ENCODE measurements at regions not wholly inside any gene's neighbourhood (a gene's known extent, or its start where the extent isn't known, plus 50 kb on each side); places are given as distances from the start of the nearest gene placed in this dataset.

DNA sequence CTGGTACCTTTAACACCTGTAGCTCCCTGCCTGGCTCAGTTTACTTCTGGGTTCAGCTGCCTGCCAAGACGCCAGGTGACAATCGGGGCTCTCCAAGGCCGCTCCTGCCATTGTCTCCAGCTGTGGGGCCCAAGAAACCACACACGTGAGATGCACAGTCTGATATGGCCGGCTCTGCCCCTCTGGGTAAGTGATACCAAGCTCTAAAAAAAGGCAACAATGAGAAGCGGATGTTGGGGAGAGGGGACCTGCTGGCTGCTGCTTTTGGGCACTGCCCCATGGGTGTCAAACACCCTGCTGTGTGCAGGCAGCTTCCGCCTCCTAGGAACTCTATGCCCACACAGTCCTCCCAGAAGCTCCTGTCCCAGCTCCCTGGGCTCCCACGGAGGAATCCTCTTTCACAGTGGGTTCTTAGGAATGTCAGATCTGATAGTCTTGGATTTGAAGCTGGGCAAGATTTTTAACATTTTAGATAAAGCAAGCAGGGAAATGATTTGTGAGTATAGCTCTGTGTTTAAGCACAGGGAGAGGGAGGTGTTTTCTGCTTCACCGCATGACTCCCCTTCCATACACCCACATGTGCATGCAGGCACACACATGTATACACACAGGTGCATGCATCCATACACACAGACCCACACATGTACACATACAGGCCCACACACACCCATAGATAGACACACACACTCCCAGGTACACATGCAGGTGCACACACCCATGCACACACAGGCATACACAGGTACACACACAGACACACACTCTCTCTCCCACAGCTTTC is 1135.8 kb downstream of the BCL11B start:
- no peak for DNase-seq (ENCODE audit: low read depth)
- no peak overlapping the region for H3K4me3 ChIP-seq (ENCODE audit: low read depth, low read length)
- TF ChIP-seq, protein P1, sequence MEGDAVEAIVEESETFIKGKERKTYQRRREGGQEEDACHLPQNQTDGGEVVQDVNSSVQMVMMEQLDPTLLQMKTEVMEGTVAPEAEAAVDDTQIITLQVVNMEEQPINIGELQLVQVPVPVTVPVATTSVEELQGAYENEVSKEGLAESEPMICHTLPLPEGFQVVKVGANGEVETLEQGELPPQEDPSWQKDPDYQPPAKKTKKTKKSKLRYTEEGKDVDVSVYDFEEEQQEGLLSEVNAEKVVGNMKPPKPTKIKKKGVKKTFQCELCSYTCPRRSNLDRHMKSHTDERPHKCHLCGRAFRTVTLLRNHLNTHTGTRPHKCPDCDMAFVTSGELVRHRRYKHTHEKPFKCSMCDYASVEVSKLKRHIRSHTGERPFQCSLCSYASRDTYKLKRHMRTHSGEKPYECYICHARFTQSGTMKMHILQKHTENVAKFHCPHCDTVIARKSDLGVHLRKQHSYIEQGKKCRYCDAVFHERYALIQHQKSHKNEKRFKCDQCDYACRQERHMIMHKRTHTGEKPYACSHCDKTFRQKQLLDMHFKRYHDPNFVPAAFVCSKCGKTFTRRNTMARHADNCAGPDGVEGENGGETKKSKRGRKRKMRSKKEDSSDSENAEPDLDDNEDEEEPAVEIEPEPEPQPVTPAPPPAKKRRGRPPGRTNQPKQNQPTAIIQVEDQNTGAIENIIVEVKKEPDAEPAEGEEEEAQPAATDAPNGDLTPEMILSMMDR (conservative IDR thresholded peaks at IDR 0.05; ENCODE audit: low read depth, low read length) = no peak

DNA sequence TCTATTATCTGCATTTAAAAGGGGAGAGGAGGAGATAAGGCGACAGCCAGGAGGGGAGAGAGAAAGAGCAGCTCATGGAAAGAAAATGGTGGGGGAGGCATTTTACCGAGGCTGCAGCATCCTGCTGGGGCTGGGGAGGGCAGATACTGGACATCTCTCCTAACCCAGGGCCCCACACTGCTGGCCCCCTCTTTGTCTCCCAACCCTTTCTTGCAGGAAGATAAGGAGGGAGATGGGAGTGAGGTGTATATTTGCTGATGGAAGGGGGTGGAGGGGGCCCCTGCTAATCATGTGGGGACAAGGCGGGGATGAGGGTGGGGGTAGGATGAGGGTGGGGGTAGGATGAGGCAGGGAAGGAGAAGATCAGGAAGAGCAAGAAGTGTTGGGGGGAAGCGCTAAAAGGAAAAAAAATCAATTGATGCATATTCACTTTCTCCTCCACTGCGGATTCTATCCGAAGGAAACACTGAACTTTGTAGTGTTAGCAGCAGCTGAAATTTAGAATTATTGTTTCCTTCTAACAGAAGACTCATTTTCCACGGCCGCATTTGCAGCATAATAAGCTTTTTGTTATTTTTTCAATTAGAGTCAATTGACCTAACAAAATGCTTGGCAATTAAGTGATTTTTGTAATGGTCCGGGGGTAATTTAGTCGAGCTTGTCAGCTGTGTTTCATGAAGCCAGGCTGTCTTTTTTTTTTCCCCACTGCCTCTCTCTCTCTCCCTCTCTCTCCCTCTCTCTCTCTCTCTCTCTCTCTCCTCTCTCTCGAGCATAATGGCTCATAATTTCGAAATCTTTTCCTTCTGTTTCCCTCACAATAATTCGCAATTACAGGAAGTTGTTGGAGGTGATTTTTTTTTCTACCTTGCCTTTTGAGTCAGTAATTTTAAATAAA is 1134.6 kb downstream of the BCL11B start:
- TF ChIP-seq, protein P1 (conservative IDR thresholded peaks at IDR 0.05; ENCODE audit: low read depth, low read length) = no peak
- H3K4me3 ChIP-seq (ENCODE audit: low read depth, low read length) = no peak overlapping the region
- no peak for DNase-seq (ENCODE audit: low read depth)

DNA sequence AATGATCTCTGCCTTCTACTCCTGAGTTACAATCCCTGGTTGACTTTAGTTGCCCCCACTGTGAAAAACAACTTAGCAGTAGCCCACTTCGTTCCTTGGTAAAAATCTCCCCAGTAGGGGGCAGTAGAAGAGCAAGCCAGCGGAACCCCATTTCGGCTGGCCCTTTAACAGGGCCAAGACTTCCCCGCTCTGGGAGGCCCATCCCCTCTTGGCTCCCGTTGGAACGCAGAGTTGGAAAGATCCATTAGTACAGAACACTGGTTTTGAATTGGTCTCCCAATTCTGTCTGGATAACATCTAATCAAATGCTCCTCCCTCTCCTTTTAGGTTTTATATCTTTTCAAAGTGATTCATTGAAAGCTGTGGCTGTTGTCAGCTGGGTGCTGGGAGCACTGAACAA is 1133.3 kb downstream of the BCL11B start:
- DNase-seq (ENCODE audit: low read depth) = no peak
- TF ChIP-seq, protein P1 (conservative IDR thresholded peaks at IDR 0.05; ENCODE audit: low read depth, low read length) = peak; percentile 87
- no peak overlapping the region for H3K4me3 ChIP-seq (ENCODE audit: low read depth, low read length)

DNA sequence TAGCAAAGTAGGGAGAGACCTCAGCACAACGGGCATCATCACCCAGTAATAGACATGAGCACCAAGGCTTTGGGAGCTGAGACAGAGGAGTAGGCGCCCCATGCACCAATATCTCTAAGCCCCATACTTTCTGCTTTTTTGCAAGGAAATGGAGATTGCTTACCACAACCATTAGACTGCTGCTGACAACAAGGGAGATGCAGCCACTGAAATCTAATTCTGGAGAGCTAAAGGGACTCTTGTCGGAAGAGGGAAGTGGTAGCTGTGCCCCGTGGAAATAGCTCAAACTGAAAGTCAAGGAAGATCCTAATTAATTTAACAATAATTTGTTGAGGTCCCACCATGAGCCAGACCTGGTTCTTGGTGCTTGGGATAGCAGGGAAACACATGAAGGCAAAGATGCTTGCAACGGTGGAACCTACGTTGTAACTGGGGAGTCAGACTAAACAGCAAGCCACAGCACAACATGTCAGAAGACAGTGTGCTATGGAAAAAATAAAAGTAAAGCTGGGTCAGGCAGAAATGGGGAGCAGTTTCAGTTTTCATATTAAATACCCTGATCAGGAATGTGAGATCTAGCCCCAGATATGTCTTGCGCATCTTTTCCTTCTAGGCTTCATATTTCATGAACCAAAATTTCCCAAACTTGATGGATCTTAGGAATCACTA is 1131.0 kb downstream of the BCL11B start:
- no peak overlapping the region for H3K4me3 ChIP-seq (ENCODE audit: low read depth, low read length)
- DNase-seq (ENCODE audit: low read depth) = no peak
- TF ChIP-seq, protein P1 (conservative IDR thresholded peaks at IDR 0.05; ENCODE audit: low read depth, low read length) = no peak

DNA sequence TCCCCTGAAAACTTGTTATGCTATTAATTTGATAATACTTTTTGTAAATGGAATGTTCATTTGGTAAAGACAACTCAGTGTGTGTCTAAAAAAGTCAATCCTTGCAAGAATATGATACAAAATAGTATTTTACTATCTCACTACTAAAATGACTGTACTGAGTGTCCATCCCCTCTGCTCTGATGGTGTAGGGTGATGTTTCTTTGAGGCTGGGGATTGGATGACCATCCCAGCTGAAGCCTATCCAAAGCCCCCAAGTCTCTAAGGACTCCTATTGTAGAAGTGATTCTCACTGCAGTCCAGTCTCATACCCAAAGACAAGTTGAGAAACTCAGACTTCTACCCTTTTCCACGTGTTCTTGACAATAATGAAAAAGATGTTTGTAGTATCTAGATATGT is 1128.4 kb downstream of the BCL11B start:
- DNase-seq (ENCODE audit: low read depth) = no peak
- TF ChIP-seq, protein P1 (conservative IDR thresholded peaks at IDR 0.05; ENCODE audit: low read depth, low read length) = no peak
- H3K4me3 ChIP-seq (ENCODE audit: low read depth, low read length) = no peak overlapping the region

DNA sequence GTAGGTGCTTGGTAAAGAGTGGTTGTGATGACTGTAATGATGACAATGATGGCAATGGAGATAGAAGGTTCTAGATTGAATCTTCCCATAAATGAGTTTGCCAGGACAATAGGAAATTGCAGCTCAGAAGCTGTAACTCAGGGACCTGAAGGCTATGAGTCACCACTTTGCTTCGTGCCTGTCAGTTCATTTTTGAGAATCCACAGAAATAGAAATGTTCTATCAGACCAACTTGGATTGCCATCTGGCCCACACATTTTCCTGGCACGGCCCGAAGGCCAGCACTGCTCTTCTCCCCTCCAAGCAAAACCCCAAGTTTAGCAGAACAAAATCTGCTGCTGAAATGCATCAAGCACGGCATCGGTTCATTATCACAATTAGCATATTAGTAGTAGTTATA is 1127.0 kb downstream of the BCL11B start:
- TF ChIP-seq, protein P1 (conservative IDR thresholded peaks at IDR 0.05; ENCODE audit: low read depth, low read length) = no peak
- no peak overlapping the region for H3K4me3 ChIP-seq (ENCODE audit: low read depth, low read length)
- no peak for DNase-seq (ENCODE audit: low read depth)

Measured in epithelial cell of proximal tubule (primary cell).